OCI-LY3 (cell line): ENCODE measurements at regions not wholly inside any gene's neighbourhood (a gene's known extent, or its start where the extent isn't known, plus 50 kb on each side); places are given as distances from the start of the nearest gene placed in this dataset.
A peak's percentile ranks its signal among the peaks of the same experiment; 100 is the strongest.

Experiments
- H2AFZ ChIP-seq: fragments of 200-600, 300-600 bp; shearing (Covaris generic); 2 replicates; pipeline ENCODE4 v1.6.0; 2014; ENCODE audit warnings: antibody characterized with exemption, low read depth, low read length
- H3K27ac ChIP-seq: fragments of 200-600, 300-600 bp; sonication (generic); 2 replicates; pipeline ENCODE4 v1.5.1; 2014; ENCODE audit warnings: mild to moderate bottlenecking, low read length, moderate library complexity, mixed read lengths
- H3K27me3 ChIP-seq: fragments of 200-600, 300-600 bp; sonication (generic); 2 replicates; pipeline ENCODE4 v1.6.1; 2014; ENCODE audit warnings: low read depth, low read length, mixed read lengths
- H3K36me3 ChIP-seq: fragments of 200-600, 300-600 bp; sonication (generic); replicated peaks from 2 replicates; pipeline ENCODE3; 2014; ENCODE audit warnings: low read depth, low read length, mixed read lengths
- H3K4me1 ChIP-seq: fragments of 300-600, 200-600 bp; sonication (generic); 2 replicates; pipeline ENCODE4 v1.6.1; 2014; ENCODE audit warnings: low read length, mixed read lengths
- H3K4me2 ChIP-seq: fragments of 200-600, 300-600 bp; sonication (generic); 2 replicates; pipeline ENCODE4 v1.6.1; 2014; ENCODE audit warnings: low read length, mixed read lengths
- H3K4me3 ChIP-seq: fragments of 300-600, 200-600 bp; sonication (generic); 2 replicates; pipeline ENCODE4 v1.5.1; 2014; ENCODE audit warnings: antibody characterized with exemption, mild to moderate bottlenecking, low read length, moderate library complexity
- H3K79me2 ChIP-seq: fragments of 300-600, 200-600 bp; shearing (Covaris generic); 2 replicates; pipeline ENCODE4 v1.6.1; 2014; ENCODE audit warnings: mild to moderate bottlenecking, low read length, mixed read lengths
- H3K9ac ChIP-seq: fragments of 300-600, 200-600 bp; shearing (Covaris generic); 2 replicates; pipeline ENCODE4 v1.6.0; 2014; ENCODE audit warnings: mild to moderate bottlenecking, low read length, moderate library complexity
- H3K9me3 ChIP-seq: fragments of 200-600, 300-600 bp; shearing (Covaris generic); 2 replicates; pipeline ENCODE4 v1.6.1; 2014; ENCODE audit warnings: low read length, mixed read lengths; ENCODE audit not compliant: insufficient read depth
- H4K20me1 ChIP-seq: fragments of 200-600, 300-600 bp; sonication (generic); 2 replicates; pipeline ENCODE4 v1.6.1; 2016; ENCODE audit warnings: low read length, mixed read lengths; ENCODE audit not compliant: insufficient read depth
- EZH2phosphoT487 ChIP-seq: fragments of 200-600 bp; shearing (Covaris generic); IDR thresholded peaks from 2 replicates; pipeline ENCODE4 v1.6.1; 2018; ENCODE audit warnings: antibody characterized with exemption, mixed run types, low read depth
- TF ChIP-seq, protein P1 (sequence below): fragments of 200-600, 300-600 bp; sonication (generic); IDR thresholded peaks from 2 replicates; pipeline ENCODE4 v1.5.1; 2014; ENCODE audit warnings: antibody characterized with exemption, low read length, low read depth

DNA sequence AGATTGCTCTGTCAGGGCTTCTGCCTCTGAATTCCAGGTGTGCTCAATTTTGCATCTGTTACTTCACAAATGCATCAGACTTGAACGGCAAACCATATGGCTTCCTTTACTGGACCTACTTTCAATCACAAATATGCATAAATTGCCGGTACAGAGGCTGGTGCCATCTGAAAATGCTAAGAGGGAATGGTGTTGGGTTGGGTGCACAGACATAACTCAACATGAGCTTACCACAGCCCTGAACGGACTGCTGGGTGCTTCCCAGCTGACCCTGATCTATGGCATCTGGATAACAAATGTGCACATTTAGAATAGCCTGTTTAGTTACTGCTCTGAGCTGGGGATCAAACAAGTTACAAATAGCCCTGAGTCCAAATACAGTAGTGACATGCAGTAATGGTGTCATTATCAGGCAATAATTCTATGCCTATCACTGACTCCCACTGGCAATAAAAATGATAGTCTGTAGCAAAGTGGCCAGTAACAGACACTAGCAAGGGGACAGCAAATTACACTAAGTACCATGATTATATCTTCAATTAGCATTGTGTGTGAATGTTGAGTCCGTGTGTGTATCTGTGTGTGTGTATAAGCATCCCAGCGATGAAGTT is 927.3 kb downstream of the DIAPH3 start:
- peaks cover under 1% of the 10 kb centered on the region; the same call in 1 of the 2 replicates for H3K4me1 ChIP-seq
- H3K4me3 ChIP-seq: no peak overlapping the region
- H3K27me3 ChIP-seq: no peaks in the 10 kb centered on the region
- no peaks in the 10 kb centered on the region for H4K20me1 ChIP-seq
- H3K9ac ChIP-seq: no peak overlapping the region
- TF ChIP-seq, protein P1, sequence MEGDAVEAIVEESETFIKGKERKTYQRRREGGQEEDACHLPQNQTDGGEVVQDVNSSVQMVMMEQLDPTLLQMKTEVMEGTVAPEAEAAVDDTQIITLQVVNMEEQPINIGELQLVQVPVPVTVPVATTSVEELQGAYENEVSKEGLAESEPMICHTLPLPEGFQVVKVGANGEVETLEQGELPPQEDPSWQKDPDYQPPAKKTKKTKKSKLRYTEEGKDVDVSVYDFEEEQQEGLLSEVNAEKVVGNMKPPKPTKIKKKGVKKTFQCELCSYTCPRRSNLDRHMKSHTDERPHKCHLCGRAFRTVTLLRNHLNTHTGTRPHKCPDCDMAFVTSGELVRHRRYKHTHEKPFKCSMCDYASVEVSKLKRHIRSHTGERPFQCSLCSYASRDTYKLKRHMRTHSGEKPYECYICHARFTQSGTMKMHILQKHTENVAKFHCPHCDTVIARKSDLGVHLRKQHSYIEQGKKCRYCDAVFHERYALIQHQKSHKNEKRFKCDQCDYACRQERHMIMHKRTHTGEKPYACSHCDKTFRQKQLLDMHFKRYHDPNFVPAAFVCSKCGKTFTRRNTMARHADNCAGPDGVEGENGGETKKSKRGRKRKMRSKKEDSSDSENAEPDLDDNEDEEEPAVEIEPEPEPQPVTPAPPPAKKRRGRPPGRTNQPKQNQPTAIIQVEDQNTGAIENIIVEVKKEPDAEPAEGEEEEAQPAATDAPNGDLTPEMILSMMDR: no peak
- no peak for TF ChIP-seq EZH2phosphoT487
- H2AFZ ChIP-seq: no peak overlapping the region
- H3K36me3 ChIP-seq: no peaks in the 10 kb centered on the region
- no peaks in the 10 kb centered on the region for H3K79me2 ChIP-seq
- H3K4me2 ChIP-seq: no peak overlapping the region
- H3K27ac ChIP-seq: no peak overlapping the region
- H3K9me3 ChIP-seq: no peaks in the 10 kb centered on the region

- Histone ChIP-seq H3K4me3 (no peak overlapping the region), H3K27me3 (no peaks in the 10 kb centered on the region), H3K9me3 (no peaks in the 10 kb centered on the region), H3K4me1 (no peaks in the 10 kb centered on the region), H3K79me2 (no peaks in the 10 kb centered on the region), H3K4me2 (no peak overlapping the region), H3K9ac (no peak overlapping the region), H4K20me1 (no peaks in the 10 kb centered on the region), H3K36me3 (no peaks in the 10 kb centered on the region), H2AFZ (no peak overlapping the region), H3K27ac (no peak overlapping the region)
- TF ChIP-seq EZH2phosphoT487: no peak
- TF ChIP-seq, protein P1: no peak
Observed at GRCh38 chr13:59236944-59237343, 926.8 kb downstream of the DIAPH3 start.

DNA sequence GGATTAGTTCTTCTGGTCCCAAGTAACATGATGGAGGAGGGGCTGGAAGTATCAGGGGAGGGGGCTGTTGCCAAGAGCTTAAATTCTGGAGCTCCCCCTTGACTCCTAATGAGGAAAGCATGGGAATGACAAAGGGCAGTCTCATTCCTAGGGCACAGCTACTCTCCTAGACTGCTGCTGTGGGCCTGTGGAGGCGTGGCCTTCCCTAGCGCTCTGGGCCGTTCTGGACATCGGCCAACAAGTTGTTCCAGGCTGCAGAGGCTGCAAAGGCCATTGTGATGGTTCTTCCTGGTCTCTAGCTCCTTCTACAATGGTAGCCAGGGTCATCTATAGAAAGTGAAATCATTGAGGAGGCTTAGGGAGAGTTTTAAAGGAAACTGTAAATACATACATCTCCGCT is 916.6 kb downstream of the DIAPH3 start:
- no peaks in the 10 kb centered on the region for H3K27me3 ChIP-seq
- H3K9me3 ChIP-seq: no peaks in the 10 kb centered on the region
- no peak overlapping the region for H3K27ac ChIP-seq
- no peak overlapping the region for H3K4me2 ChIP-seq
- H3K9ac ChIP-seq: no peak overlapping the region
- no peak overlapping the region for H2AFZ ChIP-seq
- no peak overlapping the region for H3K4me3 ChIP-seq
- peaks cover 12% of the 10 kb centered on the region for H3K4me1 ChIP-seq
- H3K79me2 ChIP-seq: no peaks in the 10 kb centered on the region
- no peak for TF ChIP-seq EZH2phosphoT487
- TF ChIP-seq, protein P1: no peak
- H3K36me3 ChIP-seq: no peaks in the 10 kb centered on the region
- H4K20me1 ChIP-seq: no peaks in the 10 kb centered on the region

DNA sequence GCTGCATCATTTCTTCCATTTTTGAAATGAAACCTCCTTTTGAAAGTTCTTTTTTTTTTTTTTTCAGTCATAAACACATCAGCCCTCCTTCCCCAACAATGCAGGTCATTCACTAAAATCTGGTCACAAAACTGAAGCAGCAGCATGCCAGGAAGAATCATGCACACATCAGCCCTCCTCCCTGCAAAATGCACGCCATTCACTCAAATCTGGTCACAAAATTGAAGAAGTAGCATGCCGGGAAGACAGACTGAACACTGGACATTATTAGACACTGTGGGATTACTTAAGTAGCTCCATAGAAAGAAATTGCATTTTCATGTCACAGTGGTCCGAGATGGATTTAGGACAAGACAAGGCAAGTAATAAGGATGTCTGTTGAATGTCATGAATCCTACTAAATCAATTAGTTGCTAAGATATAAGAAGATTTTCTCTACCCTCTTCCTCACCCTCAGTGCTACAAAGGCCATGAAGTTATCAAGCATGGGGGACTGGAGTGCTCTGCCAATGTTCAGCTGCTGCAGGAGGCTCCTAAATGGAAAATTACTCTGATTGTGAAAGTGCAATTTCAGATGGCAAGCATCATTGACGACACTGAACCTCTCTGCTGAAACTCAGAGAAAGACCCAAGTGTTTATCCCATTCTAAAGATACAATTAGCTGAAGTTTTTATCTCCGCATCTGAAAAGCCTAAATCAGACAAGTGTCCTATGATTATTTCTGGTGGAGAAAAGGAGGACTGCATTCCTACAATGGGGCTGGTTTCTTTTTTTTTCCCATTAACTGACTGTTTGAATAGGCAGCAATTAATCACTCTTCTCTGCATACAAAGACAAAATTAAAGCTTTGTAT is 913.2 kb downstream of the DIAPH3 start:
- Histone ChIP-seq H3K79me2 (no peaks in the 10 kb centered on the region), H2AFZ (peak overlapping the region; percentile 51; the same call in 1 of the 2 replicates), H3K4me1 (peaks cover 12% of the 10 kb centered on the region), H3K4me3 (peak overlapping the region; percentile 10), H3K9ac (no peak overlapping the region), H3K36me3 (no peaks in the 10 kb centered on the region), H4K20me1 (no peaks in the 10 kb centered on the region), H3K4me2 (peak overlapping the region; percentile 51), H3K27ac (no peak overlapping the region), H3K27me3 (no peaks in the 10 kb centered on the region), H3K9me3 (no peaks in the 10 kb centered on the region)
- TF ChIP-seq, protein P1: no peak
- no peak for TF ChIP-seq EZH2phosphoT487
